GM21786 (cell line): ENCODE measurements at regions not wholly inside any gene's neighbourhood (a gene's known extent, or its start where the extent isn't known, plus 50 kb on each side); places are given as distances from the start of the nearest gene placed in this dataset.
"Not testable (repeated sequence)": the region's sequence is repeated elsewhere in the genome, so short reads cannot be mapped to it uniquely, and the experiment has no call there.

Experiments
- ATAC-seq: cut with Tn5 transposase; IDR thresholded peaks from one replicate; pipeline ENCODE4 v1.9.1; 2021; ENCODE audit not compliant: unreplicated experiment

DNA sequence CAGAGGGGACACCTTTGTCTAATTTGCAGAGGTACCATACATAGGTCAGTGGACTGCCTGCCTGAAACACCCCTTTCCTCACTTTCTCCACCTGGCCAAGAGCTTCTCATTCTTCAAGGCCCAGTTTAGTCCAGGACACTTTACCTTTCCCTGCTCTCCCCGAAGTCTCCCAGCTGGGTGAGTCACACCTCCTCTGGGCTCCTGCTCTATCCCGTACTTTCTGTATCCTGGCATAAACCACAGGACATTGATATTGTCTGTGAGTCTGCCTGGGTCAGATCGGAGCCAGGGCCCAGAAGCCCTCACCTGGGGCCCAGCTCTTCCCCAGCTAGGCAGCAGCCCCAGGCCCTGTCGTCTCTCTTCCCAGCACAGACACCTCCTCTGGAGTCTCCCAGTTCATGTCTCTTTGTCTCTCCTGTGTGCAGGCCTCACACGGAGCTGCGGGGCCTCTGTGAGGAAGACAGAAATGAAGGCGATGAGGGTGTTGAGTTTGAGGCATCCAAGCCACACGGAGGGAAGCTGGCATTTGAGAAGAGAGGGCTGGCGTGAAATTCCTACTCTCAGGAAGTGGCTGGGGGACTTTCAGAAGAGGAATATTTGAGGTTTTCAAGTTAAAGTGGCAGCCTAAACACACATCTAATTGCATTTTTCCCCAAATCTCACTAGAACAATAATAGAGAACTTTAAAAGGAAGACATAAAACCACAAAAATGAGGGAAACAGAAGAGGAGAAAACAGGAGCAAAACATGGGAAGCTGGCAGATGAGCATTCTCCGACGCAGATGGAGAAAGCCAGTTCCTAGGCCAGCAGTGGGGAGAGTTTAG lies 79.6 kb upstream of the LAPTM4A start:
- ATAC-seq: no peak

GRCh38 chr2:20130160-20130560 lies 78.7 kb upstream of the LAPTM4A start:
- ATAC-seq: no peak

DNA sequence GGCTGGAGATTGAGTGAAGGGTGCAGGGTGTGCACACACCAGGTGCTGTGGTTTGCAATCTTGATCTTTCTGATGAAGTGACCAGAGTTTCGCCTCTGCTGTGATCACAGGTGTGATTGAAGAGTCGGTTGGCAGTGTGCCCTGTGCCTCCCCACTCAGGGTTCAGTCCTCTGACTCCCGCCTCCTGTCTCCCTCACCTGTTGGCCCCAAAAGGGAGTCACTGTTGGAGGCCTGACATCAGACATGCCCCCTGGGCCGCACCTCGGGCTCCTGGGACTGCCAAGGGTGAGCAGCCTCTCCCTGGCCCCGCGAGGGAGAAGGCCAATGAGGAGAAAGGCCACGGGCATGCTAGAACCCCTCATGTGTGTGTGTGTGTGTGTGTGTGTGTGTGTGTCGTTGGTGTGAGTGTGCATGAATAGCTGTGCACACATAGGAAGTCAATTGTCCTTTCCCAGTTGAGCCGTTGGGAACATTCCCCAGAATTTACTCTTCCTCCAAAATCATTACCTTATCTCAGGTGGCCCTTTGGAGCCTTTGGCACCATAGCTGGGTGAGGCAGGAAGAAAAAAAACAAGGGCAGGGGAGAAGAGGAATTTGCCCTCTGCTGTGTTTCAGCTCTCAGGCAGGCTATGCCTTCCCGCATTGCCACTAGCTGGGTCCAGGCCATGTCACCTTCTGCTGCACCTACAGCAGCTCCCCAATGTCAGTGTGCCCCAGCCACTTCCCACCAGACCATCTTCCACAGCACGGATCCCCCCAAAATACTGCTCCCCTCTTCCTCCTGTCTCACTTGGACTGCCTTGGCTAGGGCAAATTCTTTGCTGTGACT lies 78.1 kb upstream of the LAPTM4A start:
- no peak for ATAC-seq

DNA sequence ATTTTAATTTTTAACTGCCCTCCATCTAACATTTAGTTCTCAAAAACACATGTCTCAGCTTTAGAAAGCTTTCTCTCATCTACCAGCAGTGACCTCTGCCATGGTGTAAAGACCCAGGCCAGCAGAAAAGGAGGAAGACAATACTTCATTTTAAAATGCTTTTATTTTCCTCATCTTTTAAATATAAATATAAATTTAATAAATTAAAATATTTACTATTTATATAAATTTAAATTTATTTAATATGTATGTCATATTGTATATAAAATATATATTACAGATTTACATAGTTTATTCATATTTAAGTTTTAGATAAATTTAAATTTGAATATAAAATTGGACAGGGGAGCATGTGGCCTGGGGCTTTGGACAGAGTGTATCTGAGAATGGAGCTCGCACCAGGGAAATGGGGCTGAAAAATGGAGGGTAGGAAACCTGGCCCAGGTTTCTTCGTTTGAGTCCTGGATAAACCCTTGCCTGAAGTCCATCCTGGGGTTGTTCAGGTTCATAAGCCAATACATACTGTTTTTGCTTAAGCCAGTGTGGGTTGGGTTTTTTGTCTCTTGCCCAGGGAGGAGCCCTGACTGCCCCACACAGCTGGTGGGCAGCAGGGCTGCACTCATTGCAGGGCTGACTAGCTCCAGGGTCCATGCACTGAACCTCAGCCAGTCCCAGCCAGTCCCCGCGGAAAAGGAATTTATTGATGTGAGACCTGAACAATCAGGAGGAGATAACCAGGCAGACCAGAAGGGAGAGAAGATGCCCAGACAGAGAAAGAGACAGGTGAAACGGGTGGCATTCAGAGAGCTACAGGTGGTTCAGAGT lies 77.3 kb upstream of the LAPTM4A start:
- no peak for ATAC-seq

DNA sequence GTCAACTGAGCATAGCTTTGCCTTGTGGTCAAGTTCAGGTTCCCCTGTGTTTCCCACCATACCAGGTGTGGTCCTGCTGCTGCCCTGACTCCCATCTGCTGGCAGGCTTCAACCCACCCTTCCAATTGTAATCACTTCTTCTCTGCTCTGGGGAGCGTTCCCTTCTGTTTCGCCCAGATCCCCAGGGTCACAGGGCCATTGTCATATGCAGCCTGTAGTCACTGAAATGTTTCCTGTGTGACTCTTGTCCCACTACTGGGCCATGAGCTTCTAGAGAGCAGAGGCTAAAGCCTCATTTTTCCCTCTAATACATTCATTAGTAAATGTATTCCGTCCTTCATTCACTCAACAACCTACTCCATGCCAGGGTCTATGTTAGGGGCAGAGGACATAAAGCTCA lies 75.0 kb upstream of the LAPTM4A start:
- no peak for ATAC-seq

DNA sequence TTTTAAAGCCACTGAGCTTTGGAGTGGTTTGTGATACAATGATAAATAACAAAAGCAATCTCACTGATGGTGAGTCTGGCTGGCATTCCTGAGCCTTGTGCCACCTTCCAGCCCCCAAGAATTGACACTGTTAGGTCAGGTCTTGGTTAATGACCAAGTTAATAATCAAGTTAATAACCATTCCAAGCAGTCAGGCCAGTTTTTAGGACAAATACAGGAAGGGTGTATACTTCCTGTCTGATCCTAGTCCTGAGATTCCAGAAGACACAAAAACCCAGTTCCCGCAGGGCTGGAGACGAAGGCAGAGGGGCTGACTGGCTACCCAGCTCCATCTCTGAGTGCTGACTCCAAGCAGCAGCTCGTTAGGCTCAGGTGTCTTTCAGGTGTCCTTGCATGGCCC lies 74.6 kb upstream of the LAPTM4A start:
- no peak for ATAC-seq

- no peak for ATAC-seq
These were observed 74.2 kb upstream of the LAPTM4A start for GRCh38 chr2:20125616-20126015.

GRCh38 chr2:20125164-20125563 lies 73.7 kb upstream of the LAPTM4A start:
- ATAC-seq: no peak

DNA sequence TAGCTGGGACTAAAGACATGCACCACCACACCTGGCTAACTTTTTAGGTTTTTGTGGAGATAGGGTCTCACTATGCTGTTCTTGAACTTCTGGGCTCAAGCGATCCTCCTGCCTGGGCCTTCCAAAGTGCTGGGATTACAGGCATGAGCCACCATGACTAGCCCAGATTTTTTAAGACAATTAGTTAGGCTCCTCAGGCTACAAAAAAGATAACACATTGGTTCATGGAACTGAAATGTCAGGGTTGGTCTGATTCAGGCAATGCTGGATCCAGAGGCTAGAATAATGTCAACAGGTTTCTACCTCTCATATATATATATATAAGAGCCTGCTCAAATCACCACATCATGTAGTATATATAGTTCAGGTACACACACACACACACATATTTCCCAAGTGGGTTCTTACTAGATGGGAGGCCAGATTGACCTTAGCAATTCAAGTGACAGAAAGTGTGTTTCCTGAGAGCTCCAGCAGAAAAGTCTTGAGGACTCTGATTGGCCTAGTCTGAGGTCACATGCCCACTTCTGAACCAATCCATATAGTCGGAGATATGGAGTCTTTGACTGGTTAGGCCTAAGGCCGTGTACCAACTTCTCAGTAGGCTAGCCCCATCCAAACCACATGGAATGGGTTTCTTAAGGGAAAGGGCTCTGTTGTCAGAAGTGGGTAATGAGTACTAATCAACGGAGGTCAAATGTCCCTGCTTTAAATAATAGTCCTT lies 72.6 kb upstream of the LAPTM4A start:
- no peak for ATAC-seq

- ATAC-seq: no peak
These were observed 71.4 kb upstream of the LAPTM4A start for GRCh38 chr2:20122864-20123263.

- ATAC-seq: no peak
These were observed 69.4 kb upstream of the LAPTM4A start for GRCh38 chr2:20120569-20121416.

DNA sequence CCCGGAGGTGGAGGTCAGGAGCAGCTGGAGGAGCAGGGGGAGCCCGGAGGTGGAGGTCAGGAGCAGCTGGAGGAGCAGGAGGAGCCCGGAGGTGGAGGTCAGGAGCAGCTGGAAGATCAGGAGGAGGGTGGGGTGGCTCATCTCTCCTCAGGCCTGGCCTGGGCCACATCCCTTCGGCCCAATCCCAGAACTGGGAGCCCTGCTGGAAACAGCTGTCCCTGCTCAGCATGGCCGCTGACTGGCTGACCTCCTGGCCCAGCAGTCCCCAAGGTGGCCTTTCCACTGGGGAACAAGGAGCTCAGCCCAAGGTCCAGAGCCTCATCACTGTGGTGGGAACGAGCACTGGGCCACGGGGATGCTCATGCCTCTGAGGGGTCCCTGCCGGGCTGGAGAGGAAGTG lies 66.6 kb upstream of the LAPTM4A start:
- ATAC-seq: no peak

DNA sequence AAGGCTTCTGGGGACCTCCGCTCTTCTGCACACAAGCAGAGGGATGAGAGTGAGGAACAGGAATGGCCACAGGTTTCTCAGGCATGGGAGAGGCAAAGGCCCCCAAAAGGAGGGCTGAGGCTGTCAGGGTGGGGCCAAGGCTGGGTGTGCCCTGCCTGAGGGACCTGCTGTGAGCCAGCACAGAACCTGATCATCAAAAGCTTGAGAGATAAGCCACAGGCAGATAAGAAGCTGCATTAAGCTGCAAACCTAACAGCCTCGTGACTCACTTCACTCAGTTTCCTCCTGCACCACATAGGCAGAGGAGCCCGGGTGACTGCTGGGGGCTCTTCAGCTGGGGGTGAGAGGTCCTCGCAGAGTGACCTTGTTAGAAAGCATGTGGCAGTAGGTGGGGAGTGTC lies 64.5 kb upstream of the LAPTM4A start:
- no peak for ATAC-seq

DNA sequence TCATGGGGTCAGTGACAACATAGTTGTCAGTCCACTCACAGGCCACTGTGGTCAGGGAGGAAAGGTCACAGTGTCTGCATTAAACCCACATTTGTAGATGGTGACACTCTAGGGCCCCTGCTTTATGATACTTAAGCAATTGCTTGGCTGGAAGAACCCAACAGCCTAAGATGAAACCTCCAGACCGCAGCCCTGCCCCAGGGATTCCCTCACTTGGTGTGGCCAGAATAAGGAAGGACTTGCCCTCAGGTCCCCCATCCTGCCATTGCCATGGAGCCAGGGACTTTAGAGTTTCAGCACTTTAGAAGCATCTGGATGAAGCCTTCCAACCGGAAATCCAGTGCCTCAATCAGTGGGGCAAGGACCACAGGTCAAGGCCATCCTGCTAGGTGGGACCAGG lies 63.9 kb upstream of the LAPTM4A start:
- ATAC-seq: no peak

DNA sequence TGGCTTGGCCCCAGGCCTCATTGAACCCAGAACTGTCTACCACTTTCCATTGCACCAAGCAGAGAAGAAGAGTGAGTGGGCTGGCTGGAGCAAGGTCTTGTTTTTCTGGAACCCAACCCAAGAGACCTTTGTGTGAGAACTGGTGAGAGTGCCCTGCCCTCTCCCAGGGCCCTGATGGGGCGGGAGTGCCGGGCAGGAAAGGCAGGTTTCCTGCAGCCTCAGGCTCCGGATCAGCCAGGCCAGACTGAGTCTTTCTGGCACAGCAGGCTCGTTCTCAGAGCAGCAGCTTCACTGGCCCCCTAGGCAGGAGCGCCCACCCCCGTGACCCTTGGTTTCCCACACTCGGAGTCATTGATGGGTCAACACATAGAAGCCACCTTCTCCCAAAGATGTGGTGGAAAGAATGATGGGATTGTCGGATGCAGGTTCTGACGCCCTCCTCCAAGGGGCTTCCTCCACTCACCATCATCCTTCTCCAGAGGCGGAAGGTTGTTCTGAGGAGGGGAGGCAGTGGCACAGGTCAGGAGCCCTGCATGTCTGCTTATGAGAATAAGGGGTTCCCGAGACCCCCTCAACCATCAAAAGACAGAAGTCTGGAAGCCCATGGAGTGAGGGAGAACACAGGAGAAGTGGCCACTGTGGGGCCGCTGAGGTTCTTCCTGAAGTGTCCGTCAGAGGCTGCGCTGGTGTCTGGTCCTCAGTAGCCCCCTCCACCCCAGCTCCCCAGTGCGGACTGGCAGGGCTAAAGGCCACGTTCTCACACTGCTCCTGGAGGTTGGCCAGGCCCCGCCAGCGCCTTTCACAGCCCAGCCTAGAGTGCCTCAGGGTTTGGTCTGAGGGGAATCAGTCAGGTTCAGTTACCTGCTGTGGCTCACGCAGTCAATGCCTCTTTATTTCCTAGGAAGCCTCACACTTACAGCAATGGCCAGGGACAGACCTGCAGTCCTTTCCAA lies 62.8 kb upstream of the LAPTM4A start:
- no peak for ATAC-seq

GRCh38 chr2:20113004-20113796 lies 61.8 kb upstream of the LAPTM4A start:
- no peak for ATAC-seq

DNA sequence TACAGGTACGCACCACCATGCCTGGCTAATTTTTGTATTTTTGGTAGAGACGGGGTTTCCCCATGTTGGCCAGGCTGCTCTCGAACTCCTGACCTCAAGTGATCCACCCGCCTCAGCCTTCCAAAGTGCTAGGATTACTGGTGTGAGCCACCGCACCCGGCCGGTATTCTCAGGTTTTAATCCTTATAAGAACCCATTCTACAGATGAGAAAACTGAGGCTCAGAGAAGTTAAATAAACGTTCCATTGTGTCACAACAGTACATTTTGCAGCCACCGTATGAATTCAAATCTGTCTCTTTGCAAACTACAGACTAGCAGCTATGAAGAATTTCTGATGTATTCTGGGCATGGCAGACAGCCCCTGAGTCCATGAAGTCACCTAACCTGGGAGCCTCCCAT lies 60.9 kb upstream of the LAPTM4A start:
- not testable (repeated sequence) for ATAC-seq
